ENCODE measurements at regions not wholly inside any gene's neighbourhood (a gene's known extent, or its start where the extent isn't known, plus 50 kb on each side); places are given as distances from the start of the nearest gene placed in this dataset.

DNA sequence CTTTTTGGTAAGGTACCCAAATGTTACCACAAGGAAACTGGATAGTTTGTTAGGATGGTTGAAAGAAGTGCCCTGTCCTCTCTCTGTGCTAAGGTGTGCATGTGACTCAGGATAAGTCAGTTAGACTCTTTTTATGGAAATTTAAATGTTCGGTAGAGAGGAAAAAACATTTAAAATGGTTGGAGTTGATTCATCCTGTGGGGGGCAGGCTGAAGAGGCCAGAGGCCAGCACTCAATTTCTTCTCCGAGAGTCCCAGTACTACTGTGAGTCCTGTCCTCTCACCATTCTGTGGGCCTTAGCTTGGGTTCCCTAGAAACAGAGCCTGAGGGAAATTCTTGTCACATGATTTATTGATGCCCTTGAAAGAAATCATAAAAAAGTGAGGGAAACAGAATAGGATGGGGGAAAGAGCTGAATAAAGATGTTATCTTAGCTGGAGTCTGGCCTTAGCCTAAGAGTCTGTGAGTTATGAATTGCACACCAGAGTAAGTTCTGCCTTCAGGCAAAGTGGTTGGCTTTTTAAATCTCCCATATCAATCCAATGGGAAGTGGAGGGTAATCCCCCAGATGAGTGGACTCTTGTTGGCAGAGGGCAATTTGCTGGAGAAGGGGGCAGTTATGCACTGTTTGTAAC lies 106.5 kb upstream of the GALNT15 start:
- intact Hi-C loops (cut with DNase I): no loop called here
- WGBS, 2 donors: 90 to 93% methylated on average over 2 of the region's 2 CpGs
- no peak overlapping the region for H3K27ac ChIP-seq
- DNase-seq: no peak
- TF ChIP-seq POLR2A (IDR thresholded peaks at IDR 0.05): no peak
- TF ChIP-seq, protein P1, sequence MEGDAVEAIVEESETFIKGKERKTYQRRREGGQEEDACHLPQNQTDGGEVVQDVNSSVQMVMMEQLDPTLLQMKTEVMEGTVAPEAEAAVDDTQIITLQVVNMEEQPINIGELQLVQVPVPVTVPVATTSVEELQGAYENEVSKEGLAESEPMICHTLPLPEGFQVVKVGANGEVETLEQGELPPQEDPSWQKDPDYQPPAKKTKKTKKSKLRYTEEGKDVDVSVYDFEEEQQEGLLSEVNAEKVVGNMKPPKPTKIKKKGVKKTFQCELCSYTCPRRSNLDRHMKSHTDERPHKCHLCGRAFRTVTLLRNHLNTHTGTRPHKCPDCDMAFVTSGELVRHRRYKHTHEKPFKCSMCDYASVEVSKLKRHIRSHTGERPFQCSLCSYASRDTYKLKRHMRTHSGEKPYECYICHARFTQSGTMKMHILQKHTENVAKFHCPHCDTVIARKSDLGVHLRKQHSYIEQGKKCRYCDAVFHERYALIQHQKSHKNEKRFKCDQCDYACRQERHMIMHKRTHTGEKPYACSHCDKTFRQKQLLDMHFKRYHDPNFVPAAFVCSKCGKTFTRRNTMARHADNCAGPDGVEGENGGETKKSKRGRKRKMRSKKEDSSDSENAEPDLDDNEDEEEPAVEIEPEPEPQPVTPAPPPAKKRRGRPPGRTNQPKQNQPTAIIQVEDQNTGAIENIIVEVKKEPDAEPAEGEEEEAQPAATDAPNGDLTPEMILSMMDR (IDR thresholded peaks at IDR 0.05): no peak
- ATAC-seq: no peak
- H3K4me1 ChIP-seq: no peaks in the 10 kb centered on the region
- no peaks in the 10 kb centered on the region for H3K27me3 ChIP-seq
- no peaks in the 10 kb centered on the region for H3K9me3 ChIP-seq
- H3K4me3 ChIP-seq: no peak overlapping the region
- no peaks in the 10 kb centered on the region for H3K36me3 ChIP-seq (replicated peaks in 1 of 2; ENCODE audit: insufficient read depth in 1 of 2, low read depth in 2 of 2)

DNA sequence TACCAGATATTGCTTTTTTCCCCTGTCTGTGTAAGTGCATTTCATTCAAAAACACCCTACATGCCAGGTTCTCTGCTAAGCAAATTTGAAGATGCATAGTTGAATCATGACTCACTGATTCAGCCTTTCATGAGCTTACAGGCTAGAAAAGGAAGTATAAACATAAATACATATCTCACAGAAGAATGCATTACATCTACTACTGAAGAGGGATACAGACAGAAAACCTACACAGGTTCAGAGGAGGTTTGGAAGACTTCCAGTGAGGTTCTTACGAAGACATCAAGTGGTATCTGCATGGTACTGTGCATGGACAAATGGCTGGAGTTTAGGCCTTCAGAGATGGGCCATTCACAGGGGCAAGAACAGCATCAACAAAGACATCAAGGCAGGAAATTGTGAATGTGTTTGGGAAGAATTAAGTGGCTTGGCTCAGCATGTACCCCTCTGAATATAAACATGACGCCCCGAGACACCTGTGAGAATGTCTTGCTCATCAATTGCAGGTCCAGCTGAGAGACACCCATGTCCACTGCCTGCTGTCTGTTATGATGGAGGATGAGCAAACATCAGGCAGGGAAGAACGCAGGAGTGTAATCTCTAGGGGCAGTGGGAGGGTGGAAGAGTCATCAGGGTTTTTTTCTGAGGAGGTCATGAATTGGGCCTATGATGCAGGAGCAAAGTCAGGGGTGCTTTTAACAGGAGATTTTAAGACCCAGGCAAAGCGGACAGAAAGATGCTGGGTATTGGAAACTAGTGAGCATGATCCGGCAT lies 105.1 kb upstream of the GALNT15 start:
- no peak overlapping the region for H3K27ac ChIP-seq
- intact Hi-C loops (cut with DNase I): no loop called here
- 89% methylated on average over 6 of the region's 6 CpGs for WGBS, 2 donors

DNA sequence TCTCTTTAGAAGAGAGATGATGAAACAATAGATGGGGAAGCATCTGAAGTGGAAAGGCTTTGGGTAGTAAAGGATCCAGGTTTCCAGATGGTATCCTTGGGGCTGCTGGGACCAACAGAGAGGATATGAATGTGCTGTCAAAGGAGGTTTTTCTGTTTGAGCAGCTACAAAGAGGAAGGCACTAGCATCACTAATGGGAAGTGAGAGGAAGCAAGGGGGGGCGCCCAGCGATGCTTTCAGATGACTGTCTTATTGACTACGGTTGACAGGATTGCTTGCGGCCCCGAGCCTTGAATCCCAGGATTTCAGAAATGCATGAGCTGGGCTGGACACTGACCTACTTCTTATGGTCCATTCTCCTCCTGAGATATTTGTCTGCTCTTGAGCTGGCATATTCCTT lies 103.8 kb upstream of the GALNT15 start:
- WGBS, 2 donors: 83 to 85% methylated on average over 5 of the region's 5 CpGs
- Histone ChIP-seq H3K4me3 (no peak overlapping the region), H3K9me3 (no peaks in the 10 kb centered on the region), H3K36me3 (replicated peaks in 1 of 2; ENCODE audit: insufficient read depth in 1 of 2, low read depth in 2 of 2) (no peaks in the 10 kb centered on the region), H3K4me1 (no peaks in the 10 kb centered on the region), H3K27ac (no peak overlapping the region), H3K27me3 (no peaks in the 10 kb centered on the region)
- TF ChIP-seq, protein P1 (IDR thresholded peaks at IDR 0.05): no peak
- no peak for TF ChIP-seq POLR2A (IDR thresholded peaks at IDR 0.05)
- ATAC-seq: no peak
- intact Hi-C loops (cut with DNase I): no loop called here
- no peak for DNase-seq

More for the DNA sequence above, 105.1 kb upstream of the GALNT15 start:
- H3K9me3 ChIP-seq: no peaks in the 10 kb centered on the region
- H3K36me3 ChIP-seq (replicated peaks in 1 of 2; ENCODE audit: insufficient read depth in 1 of 2, low read depth in 2 of 2): no peaks in the 10 kb centered on the region
- no peak overlapping the region for H3K4me3 ChIP-seq
- no peak for TF ChIP-seq POLR2A (IDR thresholded peaks at IDR 0.05)
- TF ChIP-seq, protein P1 (IDR thresholded peaks at IDR 0.05): no peak
- ATAC-seq (peak; percentile 60), DNase-seq (no peak)
- no peaks in the 10 kb centered on the region for H3K4me1 ChIP-seq
- no peaks in the 10 kb centered on the region for H3K27me3 ChIP-seq

DNA sequence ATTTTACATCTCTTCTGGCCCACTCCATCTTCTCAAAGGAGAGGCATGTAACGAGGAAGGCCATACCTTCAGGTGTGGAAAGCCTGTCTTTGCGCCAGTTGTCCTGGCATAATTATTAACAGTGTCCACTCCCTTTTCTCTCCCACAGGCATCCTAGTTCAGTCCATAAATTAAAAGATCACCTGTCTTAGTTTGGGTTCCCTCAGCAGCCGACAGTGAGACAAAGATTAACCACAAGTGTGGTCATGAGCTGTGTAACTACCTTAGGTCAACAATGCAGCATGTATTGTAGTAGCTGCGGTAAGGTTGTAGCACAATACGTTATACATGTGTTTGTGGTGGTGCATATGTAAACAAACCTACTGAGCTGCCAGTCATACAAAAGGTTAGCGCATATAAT lies 103.3 kb upstream of the GALNT15 start:
- no peak for ATAC-seq

More for the DNA sequence above, 103.3 kb upstream of the GALNT15 start:
- Histone ChIP-seq H3K4me3 (no peak overlapping the region), H3K9me3 (no peaks in the 10 kb centered on the region), H3K27me3 (no peaks in the 10 kb centered on the region), H3K36me3 (replicated peaks in 1 of 2; ENCODE audit: insufficient read depth in 1 of 2, low read depth in 2 of 2) (no peaks in the 10 kb centered on the region), H3K4me1 (no peaks in the 10 kb centered on the region), H3K27ac (no peak overlapping the region)
- TF ChIP-seq, protein P1 (IDR thresholded peaks at IDR 0.05): no peak
- TF ChIP-seq POLR2A (IDR thresholded peaks at IDR 0.05): no peak
- intact Hi-C loops (cut with DNase I): no loop called here
- WGBS, 2 donors: 55 to 65% methylated on average over 6 of the region's 6 CpGs
- DNase-seq: no peak

All from body of pancreas (tissue), 4 donors.